GM18520 (cell line): ENCODE measurements at regions not wholly inside any gene's neighbourhood (a gene's known extent, or its start where the extent isn't known, plus 50 kb on each side); places are given as distances from the start of the nearest gene placed in this dataset.
"Not testable (repeated sequence)": the region's sequence is repeated elsewhere in the genome, so short reads cannot be mapped to it uniquely, and the experiment has no call there.

Source experiments
- ATAC-seq: cut with Tn5 transposase; IDR thresholded peaks from one replicate; pipeline ENCODE4 v1.9.1; 2021; ENCODE audit not compliant: unreplicated experiment

DNA sequence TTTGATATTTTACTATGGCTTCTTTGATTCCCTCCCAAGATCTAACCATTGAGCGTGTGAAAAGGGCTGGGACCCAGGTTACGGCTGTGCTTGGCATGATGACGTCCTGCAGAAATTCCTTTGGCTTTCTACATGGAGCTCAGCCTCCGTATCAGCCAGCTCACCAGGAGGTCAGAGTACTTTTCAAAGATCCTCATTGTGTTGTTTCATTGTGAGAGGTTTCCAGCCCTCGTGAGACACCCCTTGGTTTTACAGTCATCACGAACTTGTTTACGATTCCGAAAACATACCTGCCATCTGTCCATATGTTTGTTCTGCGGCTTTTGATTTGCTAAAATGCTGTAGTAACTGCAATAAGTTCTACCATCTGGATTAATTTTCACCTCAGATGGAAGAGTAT is 453.1 kb downstream of the TMEM121 start:
- no peak for ATAC-seq

DNA sequence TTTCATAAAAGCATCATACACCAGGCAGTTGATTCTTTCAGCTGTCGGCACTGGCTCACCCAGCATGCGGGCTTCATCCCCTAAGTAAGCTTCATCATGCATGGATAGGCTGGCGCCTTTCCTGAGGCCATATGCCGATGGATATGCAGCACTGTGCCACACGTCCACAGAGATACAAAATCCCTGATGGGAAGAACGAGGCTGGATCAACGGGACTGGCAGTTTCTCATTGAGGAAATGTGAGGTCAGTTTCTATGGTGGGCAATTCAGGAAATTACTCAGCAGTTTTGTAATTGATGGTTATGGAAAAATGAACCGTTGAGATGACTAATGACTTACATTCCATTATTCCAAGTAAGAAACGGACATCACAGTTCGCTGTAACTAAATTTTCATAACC is 453.8 kb downstream of the TMEM121 start:
- no peak for ATAC-seq

DNA sequence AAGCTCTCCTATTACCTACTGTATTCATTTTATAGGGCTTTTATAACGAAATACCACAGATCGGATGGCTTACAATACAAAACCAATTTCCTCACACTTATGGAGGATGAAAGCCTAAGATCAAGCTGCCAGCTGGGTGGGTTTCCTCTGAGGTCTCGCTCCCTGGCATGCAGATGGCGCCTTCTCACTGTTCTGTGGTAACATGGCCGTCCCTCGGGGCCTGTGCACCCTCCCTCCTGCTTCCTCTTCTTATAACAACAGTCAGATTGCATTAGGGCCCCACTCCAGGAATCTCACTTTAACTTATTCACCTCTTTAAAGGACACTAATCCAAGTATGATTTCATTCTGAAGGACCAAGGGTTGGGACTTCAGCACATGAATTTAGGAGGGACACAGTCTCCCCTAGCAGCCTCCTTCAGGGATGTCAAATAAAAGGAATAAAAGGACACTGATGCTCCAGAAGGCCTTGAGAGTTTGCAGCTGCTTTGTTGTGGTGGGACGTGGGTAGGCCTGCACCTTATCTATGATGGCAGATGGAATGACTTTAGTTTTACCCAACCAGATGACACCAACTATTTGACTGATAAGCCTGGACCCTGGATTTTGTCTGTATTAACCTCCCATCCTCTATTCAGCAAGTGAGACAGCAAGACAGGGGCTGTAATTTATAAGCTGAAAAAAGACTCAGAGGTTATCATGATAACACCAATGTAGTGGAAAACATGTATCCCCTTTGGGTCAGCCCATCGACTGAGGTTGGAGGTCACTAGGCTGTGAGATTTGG is 455.3 kb downstream of the TMEM121 start:
- ATAC-seq, result not testable (repeated sequence)

- ATAC-seq, result no peak
Measured at GRCh38 chr14:105982664-105983063, 456.3 kb downstream of the TMEM121 start.

DNA sequence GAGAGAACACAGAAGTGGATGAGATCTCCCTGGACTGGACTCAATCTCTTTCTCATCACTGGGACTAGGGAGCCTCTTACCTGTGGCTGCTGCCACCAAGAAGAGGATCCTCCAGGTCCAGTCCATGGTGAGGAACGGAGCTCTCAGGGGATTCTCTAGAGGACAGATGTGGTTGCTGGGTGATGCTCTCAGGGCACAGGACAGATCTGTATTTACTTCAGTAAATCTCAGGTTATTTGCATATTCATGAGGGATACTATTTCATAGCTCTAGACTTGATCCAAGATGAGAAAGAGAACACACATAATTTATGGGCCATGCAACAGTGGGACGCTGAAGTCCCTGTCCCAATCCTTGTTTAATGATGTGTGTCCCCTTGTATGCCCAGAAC is 460.5 kb downstream of the TMEM121 start:
- no peak for ATAC-seq

- no peak for ATAC-seq
Measured at GRCh38 chr14:105987563-105987962, 461.2 kb downstream of the TMEM121 start.

- no peak for ATAC-seq
Measured at GRCh38 chr14:105989566-105990302, 463.4 kb downstream of the TMEM121 start.

GRCh38 chr14:105991677-105992076 is 465.3 kb downstream of the TMEM121 start:
- not testable (repeated sequence) for ATAC-seq

DNA sequence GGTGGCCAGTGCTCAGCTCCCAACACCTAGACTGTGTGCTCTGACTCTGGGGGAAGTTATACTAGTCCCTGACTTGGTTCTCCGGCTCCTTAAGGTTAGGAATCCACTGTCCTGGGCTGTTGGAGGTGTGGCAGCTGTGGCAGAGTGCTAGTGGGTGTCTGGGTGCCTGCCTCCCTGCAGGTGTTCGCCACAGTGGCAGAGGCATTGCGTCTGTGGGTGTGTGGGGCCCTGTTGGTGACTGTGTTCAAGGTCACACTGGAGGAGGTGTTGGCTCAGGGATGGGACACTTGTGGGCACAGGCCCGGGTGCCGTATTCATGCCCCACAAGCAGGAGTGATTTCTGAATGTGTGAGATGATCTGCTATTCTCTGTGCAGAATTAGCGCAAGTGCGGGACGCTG is 467.4 kb downstream of the TMEM121 start:
- ATAC-seq, result no peak

DNA sequence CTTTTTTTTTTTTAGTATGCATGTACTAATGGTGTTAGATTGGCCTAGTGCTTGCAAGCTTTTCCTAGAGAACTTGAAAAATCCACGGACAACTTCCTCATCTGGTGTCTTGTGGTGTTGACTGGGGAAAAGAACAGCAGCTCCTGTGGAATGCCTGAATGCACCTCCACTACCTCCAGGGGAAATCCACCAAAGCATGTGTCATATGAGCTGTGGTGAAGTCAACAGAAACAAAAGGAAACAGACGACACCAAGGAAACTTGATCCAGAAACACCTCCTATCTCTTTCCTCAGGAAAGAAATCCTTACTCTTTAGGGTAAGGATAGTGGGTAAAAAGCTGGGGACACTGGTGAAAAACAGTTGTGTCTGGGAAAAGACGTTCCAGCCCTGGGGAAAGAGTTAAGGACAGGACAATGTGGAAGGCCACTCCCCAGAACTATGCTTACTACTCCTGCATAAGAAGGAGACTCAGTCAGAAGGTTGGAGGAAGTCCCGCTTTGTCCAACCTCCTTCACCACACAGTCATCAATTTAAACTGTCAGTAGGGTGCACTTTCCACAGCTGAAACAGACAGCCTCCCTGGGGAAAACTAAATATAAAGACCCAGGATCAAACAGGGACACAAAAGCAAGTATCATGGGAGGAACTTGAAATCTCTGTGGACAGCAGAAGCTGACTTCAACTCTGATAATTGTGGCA is 468.8 kb downstream of the TMEM121 start:
- ATAC-seq, result not testable (repeated sequence)

DNA sequence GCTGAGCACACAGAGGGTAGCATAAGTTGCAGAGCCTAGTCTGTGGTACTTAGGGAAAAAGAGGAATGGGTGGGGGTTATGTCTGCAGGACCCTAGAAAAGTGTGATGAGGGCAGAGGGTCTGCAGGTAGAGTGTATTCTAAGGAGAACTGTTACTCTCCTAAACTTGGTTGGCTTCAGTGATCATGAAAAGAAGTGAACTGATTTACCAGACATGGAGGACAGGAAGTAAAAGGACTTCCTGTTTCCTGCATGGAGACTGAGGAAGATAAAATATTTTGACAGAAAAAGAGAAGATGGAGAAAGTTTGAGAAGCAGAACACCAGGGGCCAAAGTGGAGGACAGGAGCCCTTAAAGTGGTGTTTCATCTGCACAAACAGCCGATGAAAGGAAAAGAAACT is 472.2 kb downstream of the TMEM121 start:
- ATAC-seq, result not testable (repeated sequence)

- ATAC-seq, result no peak
Measured at GRCh38 chr14:105999361-106000028, 473.1 kb downstream of the TMEM121 start.

DNA sequence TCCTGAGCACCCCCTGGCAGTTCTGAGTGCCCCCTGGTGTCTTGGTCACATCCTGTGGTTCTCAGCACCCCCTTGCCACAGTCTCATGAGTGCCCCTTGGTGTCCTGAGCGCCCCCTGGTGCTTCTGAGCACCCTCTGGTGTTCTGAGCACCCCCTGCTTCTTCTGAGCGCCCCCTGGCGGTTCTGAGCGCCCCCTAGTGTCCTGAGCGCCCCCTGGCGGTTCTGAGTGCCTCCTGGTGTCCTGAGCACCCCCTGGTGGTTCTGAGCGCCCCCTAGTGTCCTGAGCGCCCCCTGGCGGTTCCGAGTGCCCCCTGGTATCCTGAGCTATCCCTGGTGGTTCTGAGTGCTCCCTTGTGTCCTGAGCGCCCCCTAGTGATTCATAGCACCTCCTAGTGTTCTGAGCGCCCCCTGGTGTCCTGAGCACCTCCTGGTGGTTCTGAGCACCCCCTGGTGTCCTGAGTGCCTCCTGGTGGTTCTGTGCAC is 473.7 kb downstream of the TMEM121 start:
- ATAC-seq, result not testable (repeated sequence)

DNA sequence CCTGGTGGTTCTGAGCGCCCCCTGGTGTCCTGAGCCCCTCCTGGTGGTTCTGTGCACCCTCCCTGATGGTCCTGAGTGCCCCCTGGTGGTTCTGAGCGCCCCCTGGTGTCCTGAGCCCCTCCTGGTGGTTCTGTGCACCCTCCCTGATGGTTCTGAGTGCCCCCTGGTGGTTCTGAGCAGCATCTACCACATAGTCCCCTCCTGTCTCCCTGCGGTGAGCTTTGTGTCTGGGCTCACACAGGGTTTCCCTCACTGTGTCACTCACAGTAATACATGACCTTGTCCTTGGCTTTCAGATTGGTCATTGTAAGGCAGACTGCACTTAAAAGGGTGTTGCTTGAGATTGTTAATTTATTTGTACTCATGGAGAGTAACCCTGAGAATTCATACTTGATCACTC is 474.9 kb downstream of the TMEM121 start:
- ATAC-seq, result peak; percentile 38

DNA sequence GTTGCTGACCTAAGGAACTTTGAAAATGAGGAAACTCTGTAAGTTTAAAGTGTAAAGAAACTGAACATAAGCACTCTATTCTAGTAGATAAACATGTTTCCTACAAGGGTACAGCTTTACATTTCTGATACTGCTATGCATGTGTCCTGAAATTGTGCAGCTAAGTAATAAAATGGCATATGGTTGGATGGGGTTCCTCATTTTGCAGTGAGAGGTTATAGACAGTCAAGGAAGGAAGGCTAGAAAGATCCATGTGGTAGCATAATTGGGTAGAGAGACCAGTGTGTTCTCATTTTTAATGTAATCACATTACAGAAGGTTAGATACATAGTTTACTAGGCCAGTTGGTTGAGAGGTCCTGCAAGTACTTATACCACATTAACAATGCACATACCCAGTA is 477.0 kb downstream of the TMEM121 start:
- ATAC-seq, result no peak

DNA sequence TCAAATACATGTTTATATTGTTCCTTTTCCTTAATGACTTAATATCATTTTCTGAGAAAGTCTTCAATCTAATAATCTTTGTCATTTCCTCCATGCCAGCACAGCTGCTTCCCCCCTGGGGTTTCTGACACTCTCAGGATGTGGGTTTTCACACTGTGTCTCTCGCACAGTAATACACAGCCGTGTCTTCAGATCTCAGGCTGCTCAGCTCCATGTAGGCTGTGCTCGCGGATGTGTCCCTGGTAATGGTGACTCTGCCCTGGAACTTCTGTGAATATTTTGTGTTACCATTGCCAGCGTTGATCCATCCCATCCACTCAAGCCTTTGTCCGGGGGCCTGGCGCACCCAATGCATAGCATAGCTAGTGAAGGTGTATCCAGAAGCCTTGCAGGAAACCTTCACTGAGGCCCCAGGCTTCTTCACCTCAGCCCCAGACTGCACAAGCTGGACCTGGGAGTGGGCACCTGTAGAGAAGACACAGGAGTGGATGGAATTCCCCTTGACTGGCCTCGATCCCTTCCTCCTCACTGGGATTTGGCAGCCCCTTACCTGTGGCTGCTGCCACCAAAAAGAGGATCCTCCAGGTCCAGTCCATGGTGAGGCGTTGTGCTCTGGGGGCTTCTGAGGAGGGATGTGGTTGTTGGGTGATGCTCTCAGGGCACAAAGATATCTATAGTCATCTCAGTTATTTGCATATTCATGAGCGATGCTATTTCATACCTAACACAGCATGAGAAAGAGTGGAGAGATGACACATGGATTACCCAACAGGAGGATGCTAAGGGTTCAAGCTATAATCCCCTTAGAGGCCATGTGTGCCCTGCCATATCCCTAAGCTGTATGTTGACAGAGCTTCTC is 478.8 kb downstream of the TMEM121 start:
- not testable (repeated sequence) for ATAC-seq

DNA sequence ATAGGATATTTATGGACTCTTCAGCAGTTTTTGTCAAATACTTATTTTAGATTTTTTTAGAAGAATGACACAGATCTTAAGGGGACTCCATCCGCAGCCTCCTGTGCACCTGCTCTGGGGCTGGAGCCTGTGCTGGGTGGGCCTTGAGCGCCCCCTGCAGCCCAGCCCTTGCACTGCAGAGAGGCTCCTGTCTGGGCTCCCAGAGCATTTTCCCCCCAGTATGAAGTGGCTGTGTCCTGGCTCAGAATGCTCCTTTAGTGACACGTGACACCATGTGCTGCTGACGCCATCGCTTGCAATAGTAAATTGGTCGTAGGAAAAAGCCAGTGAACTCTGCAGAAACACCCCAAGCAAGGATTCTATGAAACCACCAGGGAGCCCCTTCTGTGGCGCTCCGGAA is 479.7 kb downstream of the TMEM121 start:
- ATAC-seq, result not testable (repeated sequence)

DNA sequence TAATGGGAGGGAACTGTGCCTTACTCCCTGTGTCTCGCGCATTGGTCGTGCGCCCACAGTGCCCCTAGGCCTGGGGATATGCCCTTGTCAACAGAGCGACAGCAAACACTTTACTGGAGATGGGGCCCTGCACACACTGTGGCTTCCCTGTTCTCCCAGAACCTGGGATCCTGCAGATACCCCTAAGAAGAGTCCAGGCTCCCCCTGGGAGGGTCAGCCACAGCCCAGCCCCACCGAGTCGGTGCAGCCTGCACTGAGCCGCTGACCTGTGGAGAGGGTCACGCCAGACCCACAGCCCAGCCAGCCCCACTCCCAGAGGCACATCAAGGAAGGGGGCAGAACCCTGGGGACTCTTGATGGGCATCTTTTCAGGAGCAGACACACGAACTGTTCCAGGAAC is 480.3 kb downstream of the TMEM121 start:
- not testable (repeated sequence) for ATAC-seq

DNA sequence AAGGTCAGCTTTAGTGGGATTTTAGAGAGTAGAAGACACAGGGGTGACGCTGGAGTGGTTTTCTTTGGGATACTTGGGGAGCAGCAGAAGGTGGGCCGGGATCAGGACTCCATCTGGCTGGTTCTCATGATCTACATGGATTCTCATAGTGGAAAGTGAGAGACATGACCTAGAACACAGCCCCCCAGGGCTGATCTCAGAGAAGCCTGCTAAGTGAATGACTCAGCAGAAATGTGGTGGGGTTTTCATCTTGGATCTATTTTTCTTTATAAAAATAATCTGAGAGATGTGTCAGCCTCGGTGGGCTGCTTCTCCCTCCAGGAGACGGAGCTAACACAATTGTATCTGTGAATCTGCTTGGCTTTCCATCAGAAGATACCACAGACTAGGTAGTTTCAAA is 484.4 kb downstream of the TMEM121 start:
- no peak for ATAC-seq
